GM19468 (cell line): ENCODE measurements at regions not wholly inside any gene's neighbourhood (a gene's known extent, or its start where the extent isn't known, plus 50 kb on each side); places are given as distances from the start of the nearest gene placed in this dataset.
"Not testable (repeated sequence)": the region's sequence is repeated elsewhere in the genome, so short reads cannot be mapped to it uniquely, and the experiment has no call there.

Experiments used
- ATAC-seq: cut with Tn5 transposase; IDR thresholded peaks from one replicate; pipeline ENCODE4 v1.9.1; 2021; ENCODE audit warnings: mild to moderate bottlenecking, moderate library complexity, moderate number of reproducible peaks; ENCODE audit not compliant: unreplicated experiment; ENCODE audit errors: extremely low read depth

- no peak for ATAC-seq
Measured at GRCh38 chr5:8813180-8813579, 732.7 kb downstream of the SEMA5A start.

GRCh38 chr5:8814105-8814504, 731.8 kb downstream of the SEMA5A start:
- no peak for ATAC-seq

DNA sequence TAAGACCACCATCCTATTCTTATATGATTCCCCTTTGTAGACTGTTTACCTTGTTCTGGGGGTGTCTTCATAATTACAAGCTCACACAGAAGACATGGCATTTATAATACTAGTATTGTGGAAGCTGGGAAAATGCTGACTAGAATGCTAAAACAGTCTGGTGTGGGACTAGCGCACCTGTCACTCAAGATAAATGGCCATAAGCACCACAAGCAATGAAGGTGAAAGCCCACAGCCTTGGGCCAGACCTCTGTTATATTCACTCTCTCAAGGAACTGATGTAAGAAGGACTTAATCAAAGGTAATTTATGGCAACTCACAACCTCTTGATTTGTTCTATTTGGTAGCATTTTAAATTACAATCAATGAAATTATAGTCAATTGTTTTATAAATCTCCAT, 721.5 kb downstream of the SEMA5A start:
- no peak for ATAC-seq

DNA sequence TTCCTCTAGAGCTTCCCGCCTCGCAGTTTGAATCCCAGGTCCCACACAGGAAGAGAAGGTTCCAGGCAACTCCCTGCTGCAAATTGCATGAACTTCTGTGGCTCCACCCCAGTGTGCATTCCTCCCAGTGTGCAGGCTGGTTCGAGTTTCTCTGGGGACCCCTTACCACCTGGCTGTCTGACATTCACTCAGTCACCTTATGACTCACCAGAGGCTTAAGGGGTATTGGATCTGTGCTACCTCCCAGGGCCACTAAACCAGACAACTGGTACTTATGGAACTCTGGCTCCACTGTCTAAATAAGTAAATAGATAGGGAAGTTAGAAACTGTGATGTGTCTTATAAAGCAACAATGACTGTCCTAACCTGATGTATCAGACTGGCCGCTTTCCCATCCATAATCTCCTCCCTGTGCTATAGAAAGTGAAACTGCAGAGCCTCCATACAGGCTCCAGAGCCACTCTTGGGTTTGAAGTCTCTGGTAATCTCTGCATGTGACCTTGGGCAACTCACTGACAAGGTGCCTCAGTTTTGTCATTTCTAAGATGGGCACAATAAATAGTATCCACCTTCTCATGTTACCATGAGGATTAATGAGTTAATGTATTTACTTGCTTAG, 720.6 kb downstream of the SEMA5A start:
- no peak for ATAC-seq

- ATAC-seq = no peak
Measured at GRCh38 chr5:8826508-8826907, 719.4 kb downstream of the SEMA5A start.

- ATAC-seq = no peak
Measured at GRCh38 chr5:8827696-8828095, 718.2 kb downstream of the SEMA5A start.

- ATAC-seq = no peak
Measured at GRCh38 chr5:8828596-8829322, 717.1 kb downstream of the SEMA5A start.

DNA sequence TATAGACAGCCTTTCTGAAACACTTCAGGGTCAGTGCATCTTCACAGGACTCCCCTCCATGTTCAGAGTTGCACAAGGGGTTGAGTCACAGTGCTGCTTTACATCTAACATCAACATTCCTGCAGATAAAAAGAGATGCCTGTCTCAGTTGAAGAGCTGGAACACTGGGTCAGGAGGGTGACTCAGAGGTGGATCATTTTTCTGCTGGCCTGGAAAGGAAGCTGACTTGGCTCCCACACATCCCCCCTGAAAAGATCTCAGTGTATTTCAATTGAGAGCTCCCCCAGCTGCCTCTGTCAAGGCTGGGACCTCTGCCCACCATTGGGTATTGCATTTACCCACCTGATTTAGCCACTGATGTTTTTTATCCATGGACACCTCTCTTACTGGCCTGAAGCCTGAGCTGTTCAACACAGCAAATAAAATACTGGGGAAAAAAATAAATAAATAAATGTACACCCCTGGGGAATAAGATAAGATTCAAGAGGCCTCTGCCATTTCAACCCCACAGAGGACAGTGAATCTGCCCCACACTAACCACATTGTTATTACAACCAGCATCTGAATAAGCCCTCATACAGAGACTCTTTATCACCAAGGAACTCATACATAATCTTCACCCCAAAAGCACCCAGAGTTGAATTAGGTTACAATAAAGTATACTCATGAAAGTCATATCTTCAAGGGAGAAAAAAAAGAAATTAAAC, 716.4 kb downstream of the SEMA5A start:
- ATAC-seq = no peak

- ATAC-seq = no peak
Measured at GRCh38 chr5:8831251-8831650, 714.6 kb downstream of the SEMA5A start.

DNA sequence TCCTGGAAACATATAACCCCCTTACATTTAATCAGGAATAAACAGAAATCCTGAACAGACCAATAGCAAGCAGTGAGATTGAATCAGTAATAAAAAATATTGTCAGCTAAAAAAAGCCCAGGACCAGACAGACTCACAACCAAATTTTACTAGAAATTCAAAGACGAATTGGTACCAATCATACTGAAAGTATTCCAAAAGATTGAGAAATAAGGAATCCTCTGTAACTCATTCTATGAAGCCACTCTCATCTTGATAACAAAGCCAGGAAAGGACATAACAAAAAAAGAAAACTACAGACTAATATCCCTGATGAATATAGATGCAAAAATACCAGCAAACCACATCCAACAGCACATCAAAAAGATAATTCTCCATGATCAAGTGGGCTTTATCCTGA, 714.0 kb downstream of the SEMA5A start:
- ATAC-seq = no peak

GRCh38 chr5:8839361-8840055, 706.4 kb downstream of the SEMA5A start:
- ATAC-seq = no peak

DNA sequence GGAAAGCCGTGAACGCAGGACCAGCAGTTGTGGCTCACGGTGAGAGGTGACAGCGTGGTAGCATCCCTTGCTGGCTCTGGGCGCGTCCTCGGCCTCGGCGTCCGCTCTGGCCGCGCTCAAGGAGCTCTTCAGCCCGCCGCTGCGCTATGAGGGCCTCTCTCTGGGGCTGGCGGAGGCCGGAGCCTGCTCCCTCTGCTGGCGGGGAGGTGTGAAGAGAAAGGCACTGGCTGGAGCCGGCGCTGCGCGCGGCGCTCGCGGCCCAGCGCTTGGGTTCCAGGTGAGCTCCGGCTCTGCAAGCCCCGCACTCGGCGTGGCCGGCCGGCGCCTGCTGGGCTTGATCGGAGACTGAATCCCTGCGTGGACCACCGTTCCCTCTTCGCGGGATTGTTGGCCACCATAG, 705.6 kb downstream of the SEMA5A start:
- no peak for ATAC-seq

DNA sequence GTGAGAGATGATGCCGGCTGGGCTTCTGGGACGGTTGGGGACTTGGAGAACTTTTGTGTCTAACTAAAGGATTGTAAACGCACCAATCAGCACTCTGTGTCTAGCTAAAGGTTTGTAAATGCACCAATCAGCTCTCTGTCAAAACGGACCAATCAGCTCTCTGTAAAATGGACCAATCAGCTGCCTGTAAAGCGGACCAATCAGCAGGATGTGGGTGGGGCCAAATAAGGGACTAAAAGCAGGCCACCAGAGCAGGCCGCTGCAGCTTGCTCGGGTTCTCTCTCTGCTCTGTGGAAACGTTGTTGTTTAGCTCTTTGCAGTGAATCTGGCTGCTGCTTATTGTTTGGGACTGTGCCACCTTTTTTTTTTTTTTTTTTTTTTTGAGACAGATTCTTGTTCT, 705.1 kb downstream of the SEMA5A start:
- ATAC-seq = not testable (repeated sequence)

- ATAC-seq = no peak
Measured at GRCh38 chr5:8842971-8843551, 702.8 kb downstream of the SEMA5A start.

- no peak for ATAC-seq
Measured at GRCh38 chr5:8843771-8844170, 702.1 kb downstream of the SEMA5A start.

DNA sequence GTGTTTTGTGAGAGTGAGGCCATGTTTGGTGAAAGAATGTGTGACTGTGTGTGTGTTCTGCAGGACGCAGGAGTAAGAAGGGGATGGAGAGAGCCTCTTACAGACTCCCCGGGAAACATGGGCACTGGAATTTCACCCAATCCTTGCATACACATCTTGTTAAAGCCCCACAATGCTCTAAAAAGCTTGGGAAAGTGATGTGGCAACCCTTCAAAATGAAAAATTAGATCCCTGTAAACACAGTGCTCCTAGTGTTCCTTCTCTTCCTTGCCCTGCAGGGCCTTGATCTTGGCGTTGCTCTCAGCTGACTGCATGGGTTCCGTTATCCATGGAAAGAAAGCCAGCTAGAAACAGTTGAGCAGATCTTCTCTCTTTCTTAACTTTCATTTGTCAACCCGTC, 701.7 kb downstream of the SEMA5A start:
- ATAC-seq = no peak

DNA sequence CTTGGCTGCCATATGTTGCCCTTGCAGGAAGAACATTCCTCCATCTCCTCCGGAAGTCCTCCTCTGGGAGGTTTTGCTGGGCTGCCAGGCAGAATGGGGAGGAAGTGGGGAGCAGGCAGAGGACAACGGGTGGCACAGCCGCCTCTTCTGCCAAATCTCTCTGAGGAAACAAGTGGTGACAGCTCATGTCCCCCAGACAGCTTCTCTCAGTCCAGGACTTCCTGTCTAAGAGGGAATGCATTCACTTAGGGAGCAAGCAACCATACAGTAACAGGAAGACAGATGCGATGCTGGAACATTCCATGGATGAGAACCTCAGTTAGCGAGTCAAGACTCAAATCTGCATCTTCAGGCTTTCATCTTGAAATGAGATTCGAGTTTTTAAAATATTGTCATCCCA, 701.0 kb downstream of the SEMA5A start:
- ATAC-seq = no peak

GRCh38 chr5:8845296-8845695, 700.6 kb downstream of the SEMA5A start:
- no peak for ATAC-seq

GRCh38 chr5:8848366-8848765, 697.5 kb downstream of the SEMA5A start:
- no peak for ATAC-seq

- no peak for ATAC-seq
Measured at GRCh38 chr5:8848997-8849594, 696.8 kb downstream of the SEMA5A start.
